Medulla oblongata (tissue), 1 donor: ENCODE measurements at regions not wholly inside any gene's neighbourhood (a gene's known extent, or its start where the extent isn't known, plus 50 kb on each side); places are given as distances from the start of the nearest gene placed in this dataset.
"Not testable (repeated sequence)": the region's sequence is repeated elsewhere in the genome, so short reads cannot be mapped to it uniquely, and the experiment has no call there.

Source experiments
- DNase-seq: peaks from one replicate; pipeline ENCODE4 v3.0.0-alpha.2; 2015; ENCODE audit errors: extremely low spot score

DNA sequence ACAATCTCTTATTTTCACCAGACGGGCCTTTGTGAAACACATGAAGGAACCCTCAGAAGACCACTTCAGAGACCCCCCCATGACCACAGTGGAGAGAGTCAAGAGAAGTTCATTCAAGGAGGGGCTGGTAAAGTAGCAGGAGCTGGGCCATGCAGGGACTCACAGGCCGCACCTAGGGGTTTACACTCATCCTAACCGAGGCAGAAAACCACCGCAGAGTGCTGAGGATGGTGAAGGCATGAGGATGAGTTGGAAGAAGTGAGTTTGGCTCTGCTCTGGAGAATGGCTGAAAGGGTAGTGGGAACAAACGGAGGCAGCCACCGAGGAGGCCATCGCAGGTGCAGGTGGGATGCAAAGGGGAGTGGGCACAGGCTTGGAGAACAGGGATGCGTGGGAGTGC, 1046.9 kb downstream of the UQCRFS1 start:
- DNase-seq: no peak

DNA sequence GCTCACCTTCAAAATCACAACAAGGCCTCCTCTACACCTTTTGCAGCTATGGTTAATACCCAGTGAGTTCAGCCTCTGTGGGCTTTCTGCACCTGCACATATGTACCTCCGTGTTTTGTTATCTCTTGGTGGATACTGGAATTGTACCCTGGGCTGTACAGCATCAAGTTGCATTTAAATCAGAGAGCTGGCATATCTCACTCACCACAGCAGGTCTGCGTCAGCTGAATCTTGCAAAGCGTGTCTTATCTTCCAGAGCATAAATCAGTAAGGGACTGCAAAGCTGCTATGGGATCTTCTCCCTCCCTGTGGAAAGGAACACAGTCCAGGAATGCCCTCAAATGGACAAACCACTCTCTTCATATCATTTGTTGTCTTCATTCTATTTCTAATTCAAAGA, 1048.7 kb downstream of the UQCRFS1 start:
- DNase-seq: no peak

DNA sequence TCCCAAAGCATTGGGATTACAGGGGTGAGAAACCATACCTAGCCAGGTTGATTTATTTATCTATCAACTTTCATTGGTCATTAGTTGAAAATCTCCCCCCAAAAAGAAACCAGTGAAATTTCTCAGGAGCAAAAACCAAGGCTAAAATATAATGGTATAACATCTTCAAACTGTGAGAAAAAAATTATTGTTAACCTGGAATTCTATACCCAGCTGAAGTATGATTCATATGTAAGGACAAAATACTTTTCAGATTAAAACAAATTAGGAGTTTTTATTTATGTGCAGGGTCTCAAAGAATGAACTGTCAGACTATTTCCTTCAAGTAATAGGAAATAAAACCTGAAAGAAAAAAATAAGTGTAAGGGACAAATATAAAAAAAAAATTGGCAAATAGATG, 1053.9 kb downstream of the UQCRFS1 start:
- no peak for DNase-seq

DNA sequence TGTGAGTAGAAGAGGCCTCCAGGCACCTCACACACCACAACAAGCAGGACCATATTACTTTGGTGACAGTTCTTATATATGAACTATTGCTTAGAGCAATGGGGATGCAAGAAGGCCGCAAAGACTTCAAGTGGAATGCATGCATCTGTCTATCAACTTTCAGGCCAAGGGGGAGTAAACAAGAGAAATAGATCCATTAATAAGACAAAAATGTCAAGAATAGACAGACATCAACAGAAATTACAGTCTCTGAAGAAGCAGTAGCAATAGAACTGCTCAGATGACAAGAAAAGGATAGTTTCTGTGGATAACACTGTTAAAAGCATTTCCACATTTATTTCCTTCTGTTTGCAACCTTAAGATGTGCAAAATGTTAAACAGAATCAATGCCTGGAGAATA, 1057.7 kb downstream of the UQCRFS1 start:
- DNase-seq: no peak

DNA sequence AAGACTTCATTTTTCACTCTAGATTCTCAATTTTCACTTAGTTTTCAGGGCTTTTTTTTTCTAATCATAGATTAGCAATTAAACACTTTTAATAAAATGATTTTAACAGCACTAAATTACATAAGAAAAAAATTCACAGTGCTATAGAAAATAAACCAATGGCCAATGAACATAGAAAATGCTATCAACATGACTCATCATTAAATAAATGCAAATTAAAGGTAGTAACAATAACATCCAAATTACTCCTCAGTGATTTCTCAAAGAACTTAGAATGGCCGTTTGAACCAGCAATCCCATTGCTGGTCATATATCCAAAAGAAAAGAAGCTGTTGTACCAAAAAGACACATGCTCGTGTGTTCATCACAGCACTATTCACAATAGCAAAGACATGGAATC, 1058.9 kb downstream of the UQCRFS1 start:
- DNase-seq: no peak

DNA sequence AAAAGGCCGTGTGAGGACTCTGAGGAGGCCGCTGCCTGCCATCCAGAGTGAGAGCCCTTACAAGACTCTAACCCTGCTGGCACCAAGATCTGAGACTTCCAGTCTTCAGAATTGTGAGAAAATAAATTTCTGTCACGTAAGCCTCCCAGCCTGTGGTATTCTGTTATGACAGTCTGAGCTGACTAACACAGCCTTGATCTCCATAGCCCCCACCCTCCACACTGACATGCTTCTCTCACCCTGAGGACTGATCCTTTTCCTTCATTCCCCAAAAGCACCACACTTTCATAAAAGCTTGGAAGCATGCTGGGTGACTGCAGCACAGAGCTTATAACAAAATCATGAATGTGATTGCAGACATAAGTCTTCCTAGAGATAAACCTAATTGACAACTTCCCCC, 1059.8 kb downstream of the UQCRFS1 start:
- DNase-seq: no peak

DNA sequence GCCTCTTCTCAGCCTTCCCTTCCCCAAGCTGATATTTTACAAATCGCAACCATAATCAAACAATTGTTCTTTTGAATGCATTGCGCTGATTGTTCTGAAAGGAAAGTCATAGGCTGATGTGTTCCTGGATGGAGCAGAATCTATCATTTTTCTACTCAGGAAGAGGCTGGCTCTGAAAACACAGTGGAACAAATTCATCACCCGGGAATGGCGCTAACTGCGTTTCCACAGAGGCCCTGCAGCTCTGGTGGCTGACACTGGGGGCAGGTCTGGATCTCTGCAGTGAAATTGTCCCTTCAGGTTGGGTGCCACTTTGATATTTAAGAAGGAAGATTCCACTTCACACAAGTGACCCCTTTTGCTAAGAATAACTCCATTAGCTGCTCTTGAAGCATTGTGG, 1060.8 kb downstream of the UQCRFS1 start:
- DNase-seq: no peak

DNA sequence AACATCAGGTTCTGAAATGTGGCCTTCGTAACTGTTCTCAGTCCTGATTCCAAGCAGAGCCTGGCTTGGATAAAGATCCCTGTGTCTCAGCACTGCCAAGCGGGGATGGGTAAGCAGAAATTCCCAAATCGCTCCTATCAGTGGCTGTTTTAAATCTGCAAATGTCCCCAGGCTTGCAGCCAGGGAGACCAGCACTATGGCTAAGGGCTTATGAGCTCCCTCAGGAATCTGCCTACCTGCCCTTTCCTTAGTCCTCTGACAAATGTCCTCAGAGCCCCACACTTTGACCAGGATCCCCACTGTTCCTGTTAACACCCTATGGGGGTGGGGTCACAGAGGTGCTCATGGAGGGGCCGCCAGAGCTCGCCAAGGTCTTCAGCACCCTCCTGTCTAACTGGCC, 1062.8 kb downstream of the UQCRFS1 start:
- no peak for DNase-seq

DNA sequence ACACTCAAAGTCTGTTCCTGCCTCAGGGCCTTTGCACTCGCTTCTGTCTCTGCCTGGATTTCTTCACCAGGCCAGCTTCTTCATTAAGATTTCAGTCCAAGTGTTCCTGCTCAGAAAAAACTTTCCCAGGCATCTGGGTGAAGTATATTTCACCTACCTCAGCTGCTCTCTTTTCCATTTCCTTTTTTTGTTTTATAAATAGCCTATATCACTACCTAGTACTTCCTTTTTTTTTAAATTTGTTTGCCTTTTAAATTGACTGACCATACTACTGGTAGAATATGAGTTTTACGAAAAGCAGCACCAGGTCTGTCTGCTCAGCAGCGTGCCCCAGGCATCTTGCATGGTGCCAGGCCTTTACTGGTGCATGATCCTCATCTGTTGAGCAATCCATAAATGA, 1064.4 kb downstream of the UQCRFS1 start:
- DNase-seq: no peak

DNA sequence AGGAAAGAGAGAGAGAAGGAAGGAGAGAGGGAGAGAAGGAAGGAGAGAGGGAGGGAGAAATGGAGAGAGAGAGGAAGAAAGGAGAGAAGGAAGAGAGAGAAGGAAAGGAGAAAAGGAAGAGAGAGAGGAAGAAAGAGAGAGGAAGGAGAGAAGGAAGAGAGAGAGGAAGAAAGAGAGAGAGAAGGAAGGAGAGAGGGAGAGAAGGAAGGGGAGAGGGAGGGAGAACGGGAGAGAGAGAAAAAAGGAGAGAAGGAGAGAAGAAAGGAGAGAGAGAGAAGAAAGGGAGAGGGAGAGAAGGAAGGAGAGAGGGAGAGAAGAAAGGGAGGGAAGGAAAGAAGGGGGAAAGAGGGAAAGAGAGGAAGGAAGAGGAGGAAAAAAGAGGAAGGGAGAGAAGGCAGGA, 1070.7 kb downstream of the UQCRFS1 start:
- DNase-seq: no peak

DNA sequence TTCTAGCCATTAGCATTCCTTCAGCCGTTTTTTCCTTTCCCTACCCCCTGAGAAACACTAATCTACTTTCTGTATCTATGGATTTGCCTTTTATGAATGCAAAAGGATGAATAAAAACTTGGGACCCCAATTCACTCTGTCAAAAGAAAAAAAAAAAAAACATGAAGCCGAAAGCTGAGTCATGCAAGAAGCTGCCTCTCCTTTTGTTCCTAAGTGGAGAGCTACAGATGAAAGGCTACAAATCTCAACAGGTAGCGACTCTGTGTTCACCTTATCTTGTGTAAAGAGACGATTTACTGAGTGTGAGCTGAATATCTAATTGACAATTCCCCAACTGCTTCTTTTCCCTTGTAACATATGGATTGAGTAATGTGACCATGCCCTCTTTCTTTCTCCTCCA, 1072.8 kb downstream of the UQCRFS1 start:
- DNase-seq: no peak

DNA sequence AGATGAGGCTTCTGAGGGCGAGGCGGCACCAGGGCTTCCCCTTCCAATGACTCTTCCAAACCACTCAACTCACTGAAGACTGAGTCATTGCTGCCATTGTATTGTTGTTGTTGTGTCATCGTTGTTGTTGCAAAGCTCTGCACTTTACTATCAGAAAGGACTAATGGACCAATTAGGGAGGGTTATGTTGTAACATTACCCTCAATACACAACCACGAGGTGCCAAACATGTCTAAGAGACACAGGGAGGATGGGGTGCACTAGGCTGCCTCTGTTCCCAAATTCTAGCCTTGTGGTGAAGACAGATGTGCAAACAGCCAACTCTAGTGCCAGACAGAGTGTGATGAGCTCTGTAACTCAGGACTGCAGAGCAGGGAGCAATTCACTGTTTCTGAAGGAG, 1075.2 kb downstream of the UQCRFS1 start:
- no peak for DNase-seq

DNA sequence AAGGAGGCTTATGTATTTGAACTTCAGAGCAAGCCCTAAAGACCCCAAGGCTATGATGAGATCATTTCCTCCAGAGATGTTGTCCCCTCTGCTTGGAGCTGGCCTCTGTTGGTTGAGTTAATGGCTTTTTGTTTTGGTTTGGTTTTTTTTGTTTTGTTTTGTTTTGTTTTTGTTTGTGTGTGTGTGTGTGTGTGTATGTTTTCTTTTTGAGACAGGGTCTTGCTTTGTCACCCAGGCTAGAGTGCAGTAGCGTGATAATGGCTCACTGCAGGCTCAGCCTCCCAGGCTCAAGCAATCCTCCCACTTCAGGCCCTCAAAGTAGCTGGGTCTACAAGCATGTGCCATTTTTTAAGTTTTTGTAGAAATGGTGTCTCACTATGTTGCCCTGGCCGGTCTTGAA, 1076.2 kb downstream of the UQCRFS1 start:
- no peak for DNase-seq

DNA sequence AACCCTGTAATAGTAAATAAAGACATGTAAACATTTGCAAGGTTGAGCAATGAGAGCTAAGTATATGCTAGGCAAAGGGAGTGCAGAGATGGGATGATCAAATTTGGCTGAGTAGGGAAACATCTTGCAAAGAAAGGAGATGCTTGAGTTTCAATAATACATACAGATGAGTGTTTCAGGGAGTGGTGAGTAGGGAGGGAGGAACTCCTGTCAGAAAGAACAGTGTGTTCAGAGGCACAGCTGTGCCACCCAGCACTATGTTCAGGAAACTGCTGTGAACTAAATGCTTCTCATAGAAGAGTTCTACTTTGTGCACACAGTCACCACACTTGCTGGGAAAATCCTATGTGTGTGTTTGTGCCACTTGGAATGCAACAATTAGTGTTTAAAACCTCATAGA, 1077.1 kb downstream of the UQCRFS1 start:
- DNase-seq: no peak

DNA sequence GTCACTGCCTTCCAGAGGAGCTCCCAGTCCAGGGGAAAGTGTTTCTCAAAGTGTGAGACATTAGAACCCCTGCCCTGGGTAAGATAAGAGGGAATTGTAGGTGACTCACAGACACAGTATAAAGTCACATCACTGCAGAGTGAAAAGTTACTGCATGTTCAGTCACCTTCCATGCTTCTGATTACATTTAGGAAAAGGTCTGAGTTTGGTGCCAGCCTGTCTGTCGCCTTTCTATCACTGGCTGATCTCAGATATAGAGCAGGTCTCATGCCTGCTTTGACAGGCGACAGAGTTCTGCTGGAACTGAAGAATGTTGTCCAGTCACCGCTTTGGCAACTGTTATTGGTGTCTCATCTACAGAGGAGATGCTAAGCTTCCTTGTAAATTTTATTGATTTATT, 1078.6 kb downstream of the UQCRFS1 start:
- DNase-seq: no peak

DNA sequence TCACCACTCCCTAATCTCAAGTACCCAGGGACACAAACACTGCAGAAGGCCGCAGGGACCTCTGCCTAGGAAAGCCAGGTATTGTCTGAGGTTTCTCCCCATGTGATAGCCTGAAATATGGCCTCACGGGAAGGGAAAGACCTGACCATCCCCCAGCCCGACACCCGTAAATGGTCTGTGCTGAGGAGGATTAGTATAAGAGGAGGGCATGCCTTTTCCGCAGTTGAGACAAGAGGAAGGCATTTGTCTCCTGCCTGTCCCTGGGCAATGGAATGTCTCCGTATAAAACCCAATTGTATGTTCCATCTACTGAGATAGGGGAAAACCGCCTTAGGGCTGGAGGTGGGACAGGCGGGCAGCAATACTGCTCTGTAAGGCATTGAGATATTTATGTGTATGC, 1082.1 kb downstream of the UQCRFS1 start:
- DNase-seq: not testable (repeated sequence)

DNA sequence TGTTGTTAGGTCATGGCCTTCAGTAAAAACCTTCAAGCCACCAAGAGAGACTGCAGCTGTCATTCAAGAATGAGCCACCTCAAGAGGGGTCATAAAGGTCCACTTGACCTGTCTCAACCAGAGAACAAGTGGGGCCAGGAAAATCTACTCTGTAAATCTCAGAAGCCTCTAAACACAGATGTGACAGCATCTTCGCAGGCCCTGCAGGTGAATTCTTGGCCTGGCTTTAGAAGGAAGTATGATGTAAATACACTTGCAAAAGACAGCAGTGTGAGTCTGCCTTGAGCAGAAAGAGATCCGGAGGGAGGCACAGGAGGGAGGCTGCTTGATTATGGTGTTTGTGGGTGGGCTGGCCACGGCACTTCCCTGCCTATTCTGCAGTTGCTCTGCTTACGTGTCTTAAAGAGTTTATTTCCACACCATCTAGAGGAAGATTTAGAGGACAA, 1082.9 kb downstream of the UQCRFS1 start:
- DNase-seq: no peak

DNA sequence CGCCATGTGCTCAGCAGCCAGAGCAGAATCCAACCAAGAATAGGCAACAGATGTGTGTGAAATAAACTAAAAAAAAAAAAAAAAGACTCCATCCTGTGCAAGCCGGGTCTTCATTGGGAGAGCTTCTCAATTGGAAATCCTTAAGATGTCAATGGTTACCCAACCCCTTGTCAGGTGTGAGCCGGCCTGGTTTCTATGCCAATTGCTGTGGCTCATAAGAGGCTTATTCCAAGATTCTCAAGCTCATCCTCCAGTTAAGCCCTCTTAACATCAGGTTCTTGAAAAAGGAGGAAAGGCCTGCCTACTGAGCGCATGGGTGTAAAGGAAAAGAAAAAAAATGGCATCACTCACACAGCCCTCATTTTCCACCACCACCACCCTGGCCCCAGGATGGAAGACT, 1084.6 kb downstream of the UQCRFS1 start:
- DNase-seq: no peak

DNA sequence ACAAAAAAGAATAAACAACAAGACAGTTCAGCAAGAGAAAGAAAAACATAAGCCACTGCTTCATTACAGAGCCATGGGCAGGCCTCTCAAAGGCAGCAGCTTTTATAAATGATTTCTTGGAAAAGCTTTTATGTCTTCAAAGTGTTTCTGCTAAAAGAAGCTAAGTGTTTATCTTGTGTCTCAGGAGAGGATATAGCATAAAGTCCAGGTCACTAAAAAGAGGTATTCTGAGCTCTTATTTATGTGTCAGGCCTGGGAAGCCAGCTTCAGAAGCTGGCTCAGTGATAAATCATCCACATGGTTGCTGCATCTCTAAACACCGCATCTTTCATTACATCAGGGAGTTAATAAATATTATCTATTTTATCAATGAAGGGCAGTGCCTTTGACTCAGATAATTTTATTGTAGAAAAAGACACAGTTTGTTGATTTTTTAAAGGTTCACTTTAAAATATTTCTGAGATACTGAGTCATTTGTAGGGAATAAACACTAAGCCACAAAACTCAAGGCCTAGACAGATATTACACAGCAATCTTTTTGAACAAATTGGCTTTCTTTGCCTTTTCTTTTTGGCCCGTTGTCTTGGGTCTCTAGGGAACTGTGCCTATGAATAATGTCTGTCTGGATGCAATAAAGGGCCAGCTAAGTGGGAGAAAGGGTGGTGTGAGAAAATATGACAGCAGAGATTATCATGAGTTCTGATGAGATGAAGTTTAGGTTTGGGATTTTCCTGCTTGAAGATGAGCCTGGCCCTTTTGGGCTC, 1086.6 kb downstream of the UQCRFS1 start:
- no peak for DNase-seq

DNA sequence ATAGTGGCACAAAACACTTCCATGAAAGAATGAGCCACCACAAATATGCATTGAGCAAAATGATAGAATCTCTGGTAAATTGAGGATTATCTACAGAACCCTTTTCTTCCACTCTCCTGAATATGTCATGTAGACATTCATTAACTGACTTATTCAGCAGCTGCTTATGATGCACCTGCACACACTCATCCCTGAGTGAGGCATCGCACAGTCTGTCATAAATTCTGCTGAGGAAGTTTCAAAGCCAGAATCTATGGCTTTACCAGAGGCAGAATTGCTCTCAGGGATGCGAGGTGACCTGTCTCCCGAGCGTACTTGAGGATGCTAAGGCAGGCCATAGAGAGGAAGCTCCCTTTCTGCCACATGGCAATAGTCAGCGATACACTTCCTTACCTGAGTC, 1090.2 kb downstream of the UQCRFS1 start:
- no peak for DNase-seq

DNA sequence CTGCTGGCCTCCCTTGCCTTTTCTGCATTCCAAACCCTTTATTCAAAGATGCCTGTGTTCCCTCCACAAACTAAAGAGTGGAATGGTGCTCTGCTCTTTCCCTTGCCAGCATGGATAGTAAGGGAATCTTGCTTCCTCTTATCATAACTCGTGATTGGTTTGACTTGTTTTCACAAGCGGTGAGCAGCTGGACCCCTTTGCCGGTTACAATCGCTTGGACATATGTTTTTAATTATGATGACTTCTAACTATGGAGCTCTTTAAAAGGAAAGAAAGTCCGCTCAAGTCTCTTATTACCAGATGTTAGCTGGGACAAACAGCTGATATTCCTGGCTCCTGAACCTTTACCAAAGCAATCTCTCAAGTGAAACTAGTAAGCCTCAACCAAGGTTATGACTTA, 1094.7 kb downstream of the UQCRFS1 start:
- DNase-seq: no peak

DNA sequence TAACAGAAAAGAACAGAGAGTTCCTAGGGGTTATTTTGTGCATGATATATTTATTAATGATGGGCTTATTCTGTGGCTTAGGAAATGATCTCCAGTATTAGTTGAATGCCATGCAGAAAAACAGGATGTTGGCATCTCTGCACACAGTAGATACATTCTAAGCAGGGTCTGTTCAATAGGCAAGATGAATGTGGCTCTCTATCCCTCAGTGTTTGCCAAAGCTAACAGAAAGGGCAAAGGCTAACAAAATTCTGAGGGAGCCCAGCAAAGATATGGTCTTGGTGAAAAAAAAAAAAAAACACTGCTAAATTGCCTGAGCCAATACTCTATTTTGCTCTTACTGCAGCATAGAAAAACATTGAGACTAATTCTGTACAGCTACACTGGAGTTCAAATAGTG, 1095.8 kb downstream of the UQCRFS1 start:
- no peak for DNase-seq

DNA sequence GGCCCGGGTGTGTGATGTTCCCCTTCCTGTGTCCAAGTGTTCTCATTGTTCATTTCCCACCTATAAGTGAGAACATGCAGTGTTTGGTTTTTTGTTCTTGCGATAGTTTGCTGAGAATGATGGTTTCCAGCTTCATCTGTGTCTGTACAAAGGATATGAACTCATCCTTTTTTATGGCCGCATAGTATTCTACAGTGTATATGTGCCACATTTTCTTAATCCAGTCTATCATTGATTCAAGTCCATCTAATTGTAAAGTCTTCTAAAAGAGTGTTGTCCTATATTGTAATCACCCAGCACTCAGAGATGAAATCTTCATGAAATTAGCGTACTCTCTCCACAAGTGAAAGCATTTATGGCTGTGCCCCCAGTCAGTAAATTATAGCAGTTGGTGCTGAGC, 1096.6 kb downstream of the UQCRFS1 start:
- DNase-seq: not testable (repeated sequence)

DNA sequence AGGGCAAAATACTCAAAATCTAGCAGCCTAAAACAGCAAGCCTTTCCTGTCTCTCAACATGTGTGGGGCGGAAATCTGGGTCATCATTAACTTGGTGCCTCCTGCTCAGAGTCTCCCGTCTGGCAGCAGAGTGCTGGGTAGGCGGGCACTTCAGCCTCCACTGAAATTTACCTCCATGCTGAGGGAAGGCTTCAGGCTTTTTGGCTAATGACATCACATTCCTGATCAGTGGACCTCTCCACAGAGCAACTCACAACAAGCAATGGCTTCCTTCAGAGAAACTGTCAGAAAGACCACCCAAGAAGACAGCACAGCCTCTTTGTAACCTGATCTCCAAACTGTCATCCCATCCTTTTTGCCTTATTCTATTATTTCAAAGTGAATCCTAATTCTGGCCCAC, 1109.0 kb downstream of the UQCRFS1 start:
- DNase-seq: no peak
